ENCODE measurements at regions not wholly inside any gene's neighbourhood (a gene's known extent, or its start where the extent isn't known, plus 50 kb on each side); places are given as distances from the start of the nearest gene placed in this dataset.
A peak's percentile ranks its signal among the peaks of the same experiment; 100 is the strongest.

- peak; percentile 17 for DNase-seq
These were observed 159.1 kb downstream of the CSNK1G3 start for GRCh38 chr5:123671042-123671441.
